Breast epithelium (tissue), 4 donors: ENCODE measurements at regions not wholly inside any gene's neighbourhood (a gene's known extent, or its start where the extent isn't known, plus 50 kb on each side); places are given as distances from the start of the nearest gene placed in this dataset.

Experiments
- DNase-seq, 2 donors: peaks; one replicate each; pipeline ENCODE4 v3.0.0-alpha.2; 2019; ENCODE audit warnings: low spot score in 2 of 2
- H3K27ac ChIP-seq, 2 donors: fragments of 200-600 bp; sonication (generic) in 1 of 2; one replicate each; pipeline ENCODE4 v1.5.1; 2016 to 2019; ENCODE audit warnings: mild to moderate bottlenecking in 1 of 2
- H3K27me3 ChIP-seq, 2 donors: fragments of 200-600 bp; sonication (generic) in 1 of 2; one replicate each; pipeline versions ENCODE4 v1.5.1 to v1.6.0; 2017 to 2019; ENCODE audit warnings: control low read depth in 1 of 2, mild to moderate bottlenecking in 1 of 2
- H3K36me3 ChIP-seq: fragments of 200-600 bp; one replicate; pipeline ENCODE4 v1.5.1; 2019
- H3K4me1 ChIP-seq, 2 donors: fragments of 200-600 bp; sonication (generic); one replicate each; pipeline ENCODE4 v1.5.1; 2016 to 2019; ENCODE audit warnings: control low read depth in 1 of 2
- H3K4me3 ChIP-seq, 3 donors: fragments of 200-600 bp; sonication (generic); 1 replicate in 2 of 3; 2 replicates in 1 of 3; pipeline ENCODE4 v1.5.1; 2016 to 2019; ENCODE audit warnings: mild to moderate bottlenecking in 3 of 3, moderate library complexity in 2 of 3
- H3K9me3 ChIP-seq, 2 donors: fragments of 200-600 bp; sonication (generic) in 1 of 2; one replicate each; pipeline ENCODE4 v1.5.1; 2016 to 2019; ENCODE audit warnings: control low read depth in 1 of 2
- CTCF ChIP-seq, 3 donors: fragments of 450-650 bp; IDR thresholded peaks; one replicate each; pipeline ENCODE4 v1.5.1; 2016 to 2017; ENCODE audit warnings: antibody characterized with exemption in 3 of 3, mild to moderate bottlenecking in 3 of 3, moderate library complexity in 3 of 3
- POLR2A ChIP-seq: fragments of 450-650 bp; IDR thresholded peaks from one replicate; pipeline ENCODE4 v1.6.1; 2016; ENCODE audit warnings: antibody characterized with exemption, mild to moderate bottlenecking, moderate library complexity
- POLR2AphosphoS5 ChIP-seq, 3 donors: sonication (generic); formaldehyde crosslinking; IDR thresholded peaks; one replicate each; pipeline ENCODE4 v1.6.1; 2017; ENCODE audit warnings: antibody characterized with exemption in 3 of 3
- intact Hi-C: fragments of 100-400 bp; cut with DNase I; formaldehyde crosslinking; loops from one replicate; pipeline ENCODE4 v1.15.1; 2023; ENCODE audit warnings: low total_unique reads

DNA sequence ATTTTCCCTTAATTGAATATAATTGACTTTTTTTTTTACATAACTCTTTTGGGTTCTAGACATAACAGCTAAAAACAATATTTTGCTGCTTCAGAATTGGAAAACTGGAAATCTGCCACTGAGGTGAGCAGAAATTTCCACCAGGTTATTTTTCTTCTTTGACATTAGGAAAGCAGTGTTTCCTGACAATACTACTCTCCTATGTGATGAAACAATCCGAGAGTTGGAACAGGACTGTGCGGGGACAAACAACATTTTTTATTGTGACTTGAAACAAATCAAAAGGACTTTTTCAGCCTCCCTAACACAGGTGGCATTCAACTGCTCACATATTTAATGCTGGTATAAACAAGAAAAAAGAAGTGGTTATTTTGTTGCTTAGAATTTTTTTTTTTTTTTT lies 237.2 kb downstream of the RNF152 start:
- Histone ChIP-seq H3K9me3 (no peaks in the 10 kb centered on the region), H3K4me3 (no peak overlapping the region), H3K4me1 (no peaks in the 10 kb centered on the region), H3K27me3 (no peaks in the 10 kb centered on the region), H3K36me3 (no peaks in the 10 kb centered on the region), H3K27ac (peak overlapping the region in 1 of 2 donors; percentile 91)
- intact Hi-C loops = no loop called here
- DNase-seq = no peak
- TF ChIP-seq POLR2A = no peak
- TF ChIP-seq CTCF (IDR thresholded peaks at IDR 0.05) = no peak
- no peak for TF ChIP-seq POLR2AphosphoS5 (IDR thresholded peaks at IDR 0.05)

DNA sequence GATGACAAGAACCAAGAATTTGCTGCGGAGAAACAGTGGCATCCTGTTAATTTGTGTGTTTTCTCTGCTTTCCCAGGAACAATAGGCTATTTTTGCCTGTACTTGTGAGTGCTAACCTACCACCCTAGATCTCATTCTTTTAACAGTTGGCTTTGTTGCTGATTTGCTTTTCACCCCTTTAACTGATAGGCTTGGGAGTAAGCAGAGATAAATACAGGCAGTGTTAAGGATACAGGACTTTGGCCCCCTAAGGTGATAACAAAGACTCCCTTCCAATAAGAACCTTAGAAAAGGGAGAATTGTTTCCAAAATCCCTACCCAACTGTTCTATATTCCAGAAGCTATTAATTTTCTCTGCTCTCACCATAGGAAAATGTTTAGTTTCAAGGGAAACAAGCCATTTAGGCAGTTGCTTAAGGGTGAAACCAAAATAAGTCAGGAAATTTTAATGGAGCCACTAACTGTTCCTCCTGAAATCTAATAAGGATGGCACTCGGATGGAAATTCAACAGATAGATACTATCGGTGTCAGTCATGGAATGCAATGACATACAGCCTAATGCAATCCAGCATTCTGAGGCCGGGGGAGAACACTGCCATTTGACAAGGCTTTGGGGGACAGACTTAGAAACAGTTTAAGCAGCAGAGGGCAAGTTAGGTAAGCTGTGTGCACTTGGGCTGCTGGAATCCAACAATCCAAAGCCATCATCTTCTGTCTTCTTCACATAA lies 238.8 kb downstream of the RNF152 start:
- Histone ChIP-seq H3K4me1 (no peaks in the 10 kb centered on the region), H3K36me3 (no peaks in the 10 kb centered on the region), H3K4me3 (no peak overlapping the region), H3K9me3 (no peaks in the 10 kb centered on the region), H3K27ac (peak overlapping the region; percentile 89 to 91), H3K27me3 (no peaks in the 10 kb centered on the region)
- intact Hi-C loops = loop anchor here (2.0 kb wide), 1 partner anchor 67 kb away; no protein-coding TSS in a partner anchor
- no peak for DNase-seq
- TF ChIP-seq CTCF (IDR thresholded peaks at IDR 0.05) = no peak
- no peak for TF ChIP-seq POLR2A
- no peak for TF ChIP-seq POLR2AphosphoS5 (IDR thresholded peaks at IDR 0.05)

DNA sequence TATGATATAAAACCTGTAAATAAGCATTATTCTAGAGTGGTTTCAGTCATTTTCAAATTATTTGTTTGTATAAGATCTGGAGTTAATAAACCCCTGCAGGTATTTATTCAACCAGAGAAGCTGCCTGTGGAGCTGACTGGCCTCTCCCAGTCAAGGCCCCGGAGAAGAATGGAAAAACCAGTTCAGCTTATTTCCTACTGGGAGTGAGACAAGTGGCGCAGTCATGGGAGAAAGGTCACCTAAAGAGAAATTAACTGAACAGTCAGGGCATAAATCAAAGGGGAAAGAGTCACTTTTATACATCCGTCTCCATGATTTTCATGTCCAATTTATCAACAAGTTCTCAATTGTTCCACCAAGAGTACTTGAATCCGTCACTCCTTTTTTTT lies 240.9 kb downstream of the RNF152 start:
- H3K4me3 ChIP-seq = no peak overlapping the region
- H3K4me1 ChIP-seq = no peaks in the 10 kb centered on the region
- peak in 1 of 2 donors; percentile 59 for DNase-seq
- no peaks in the 10 kb centered on the region for H3K27me3 ChIP-seq
- intact Hi-C loops = loop anchor here (2.0 kb wide), 1 partner anchor 65 kb away; no protein-coding TSS in a partner anchor
- TF ChIP-seq POLR2A = no peak
- no peak for TF ChIP-seq CTCF (IDR thresholded peaks at IDR 0.05)
- TF ChIP-seq POLR2AphosphoS5 (IDR thresholded peaks at IDR 0.05) = no peak
- H3K27ac ChIP-seq = peak overlapping the region; percentile 89 to 91
- no peaks in the 10 kb centered on the region for H3K36me3 ChIP-seq
- H3K9me3 ChIP-seq = no peaks in the 10 kb centered on the region

DNA sequence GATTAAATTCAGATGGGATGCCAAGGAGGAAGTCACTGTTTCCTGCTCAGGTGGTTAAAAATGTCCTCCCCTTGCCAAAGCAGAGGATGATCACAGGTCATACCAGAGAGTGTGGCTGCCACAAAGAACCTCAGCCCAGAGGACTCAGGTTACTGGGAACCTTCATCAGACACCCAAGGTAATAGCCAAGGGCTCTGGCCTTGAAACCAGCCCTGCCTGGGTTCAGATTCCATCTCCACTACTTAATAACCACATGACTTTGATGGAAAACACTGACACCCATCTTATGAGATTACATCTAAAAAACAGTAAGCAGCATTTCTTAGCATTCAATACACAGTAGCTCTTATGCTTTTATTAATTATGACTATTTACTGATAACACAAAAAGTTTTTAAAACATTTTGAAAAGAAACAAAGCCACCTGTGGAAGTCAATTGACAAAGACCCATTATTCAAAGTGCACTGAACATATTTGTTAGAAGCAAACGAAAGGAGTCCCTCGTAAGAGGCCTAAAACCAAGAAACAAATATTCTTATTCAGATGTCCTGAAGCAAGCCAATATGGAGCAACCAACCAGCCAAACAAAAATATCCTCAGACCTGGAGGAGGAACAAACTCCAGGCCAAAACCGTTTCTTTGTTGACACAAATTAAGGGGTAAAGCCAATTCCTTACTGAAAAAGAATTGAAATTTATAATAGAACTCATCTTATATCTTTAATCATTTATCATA lies 241.5 kb downstream of the RNF152 start:
- H3K4me3 ChIP-seq = no peak overlapping the region
- intact Hi-C loops = no loop called here
- no peaks in the 10 kb centered on the region for H3K27me3 ChIP-seq
- TF ChIP-seq CTCF (IDR thresholded peaks at IDR 0.05) = no peak
- no peak for TF ChIP-seq POLR2A
- peak in 1 of 3 donors; percentile 53 for TF ChIP-seq POLR2AphosphoS5 (IDR thresholded peaks at IDR 0.05)
- peak in 1 of 2 donors; percentile 73 for DNase-seq
- H3K27ac ChIP-seq = peak overlapping the region; percentile 89 to 91
- H3K36me3 ChIP-seq = no peaks in the 10 kb centered on the region
- no peaks in the 10 kb centered on the region for H3K4me1 ChIP-seq
- no peaks in the 10 kb centered on the region for H3K9me3 ChIP-seq
